ENCODE measurements at regions not wholly inside any gene's neighbourhood (a gene's known extent, or its start where the extent isn't known, plus 50 kb on each side); places are given as distances from the start of the nearest gene placed in this dataset.

- no peak for DNase-seq
These were observed 109.6 kb downstream of the WDR11 start for GRCh38 chr10:120960725-120961124.

- no peak for DNase-seq
These were observed 110.9 kb downstream of the WDR11 start for GRCh38 chr10:120961795-120962755.

- DNase-seq: no peak
These were observed 111.8 kb downstream of the WDR11 start for GRCh38 chr10:120962756-120963593.

- no peak for DNase-seq
These were observed 112.5 kb downstream of the WDR11 start for GRCh38 chr10:120963594-120964220.

GRCh38 chr10:120966657-120967045 lies 115.5 kb downstream of the WDR11 start:
- no peak for DNase-seq

- DNase-seq: no peak
These were observed 118.1 kb downstream of the WDR11 start for GRCh38 chr10:120969219-120969645.

GRCh38 chr10:120970595-120971529 lies 119.7 kb downstream of the WDR11 start:
- DNase-seq: no peak

- DNase-seq: peak; percentile 34
These were observed 120.5 kb downstream of the WDR11 start for GRCh38 chr10:120971671-120972070.

- DNase-seq: no peak
These were observed 121.1 kb downstream of the WDR11 start for GRCh38 chr10:120972259-120972658.

- DNase-seq: no peak
These were observed 124.1 kb downstream of the WDR11 start for GRCh38 chr10:120975072-120975867.

- no peak for DNase-seq
These were observed 124.7 kb downstream of the WDR11 start for GRCh38 chr10:120975868-120976225.

GRCh38 chr10:120977897-120978296 lies 126.7 kb downstream of the WDR11 start:
- no peak for DNase-seq

GRCh38 chr10:120978589-120979252 lies 127.6 kb downstream of the WDR11 start:
- DNase-seq: no peak

- peak; percentile 72 for DNase-seq
These were observed 128.5 kb downstream of the WDR11 start for GRCh38 chr10:120979435-120980278.

- no peak for DNase-seq
These were observed 129.4 kb downstream of the WDR11 start for GRCh38 chr10:120980279-120981255.

GRCh38 chr10:120981601-120982391 lies 130.6 kb downstream of the WDR11 start:
- DNase-seq: no peak

- no peak for DNase-seq
These were observed 131.3 kb downstream of the WDR11 start for GRCh38 chr10:120982507-120982906.

GRCh38 chr10:120983721-120984120 lies 132.6 kb downstream of the WDR11 start:
- DNase-seq: no peak

Measured in NCI-H345 (cell line).